H9 (cell line): ENCODE measurements at regions not wholly inside any gene's neighbourhood (a gene's known extent, or its start where the extent isn't known, plus 50 kb on each side); places are given as distances from the start of the nearest gene placed in this dataset.
"Not testable (repeated sequence)": the region's sequence is repeated elsewhere in the genome, so short reads cannot be mapped to it uniquely, and the experiment has no call there.

Experiments used
- DNase-seq: peaks from one replicate; pipeline ENCODE4 v3.0.0-alpha.2; 2017
- H2AFZ ChIP-seq: one replicate; pipeline ENCODE4 v1.6.1; 2013; ENCODE audit warnings: mild to moderate bottlenecking, low read length, control low read depth, moderate library complexity
- H2AK5ac ChIP-seq: 2 replicates; pipeline ENCODE4 v1.6.1; 2013; ENCODE audit warnings: low read length, control low read depth, mixed read lengths; ENCODE audit not compliant: insufficient read length
- H2BK120ac ChIP-seq: one replicate; pipeline ENCODE4 v1.6.1; 2013; ENCODE audit warnings: low read depth, mild to moderate bottlenecking, low read length, control low read depth, inconsistent platforms; ENCODE audit not compliant: poor library complexity, severe bottlenecking
- H2BK12ac ChIP-seq: 2 replicates; pipeline ENCODE4 v1.6.1; 2013; ENCODE audit warnings: low read length, control low read depth, mixed read lengths, low read depth; ENCODE audit not compliant: insufficient read length
- H2BK15ac ChIP-seq: 2 replicates; pipeline ENCODE4 v1.6.1; 2013; ENCODE audit warnings: low read depth, low read length, control low read depth
- H2BK20ac ChIP-seq: one replicate; pipeline ENCODE4 v1.6.1; 2013; ENCODE audit warnings: low read depth, mild to moderate bottlenecking, low read length, control low read depth, inconsistent platforms; ENCODE audit not compliant: poor library complexity, severe bottlenecking
- H2BK5ac ChIP-seq: 2 replicates; pipeline ENCODE4 v1.6.1; 2013; ENCODE audit warnings: low read length, control low read depth, mixed read lengths; ENCODE audit not compliant: insufficient read length
- H3K14ac ChIP-seq: 2 replicates; pipeline ENCODE4 v1.6.1; 2013; ENCODE audit warnings: low read length, control low read depth; ENCODE audit not compliant: insufficient read depth
- H3K18ac ChIP-seq: 2 replicates; pipeline ENCODE4 v1.6.1; 2013; ENCODE audit warnings: low read depth, mild to moderate bottlenecking, mixed read lengths, low read length, control low read depth; ENCODE audit not compliant: insufficient read length
- H3K23ac ChIP-seq: 2 replicates; pipeline ENCODE4 v1.6.1; 2013; ENCODE audit warnings: low read length, control low read depth, mixed read lengths, low read depth; ENCODE audit not compliant: insufficient read length
- H3K23me2 ChIP-seq: 2 replicates; pipeline ENCODE4 v1.6.1; 2013; ENCODE audit warnings: low read depth, mild to moderate bottlenecking, mixed read lengths, low read length, control low read depth; ENCODE audit not compliant: insufficient read length, poor library complexity, severe bottlenecking
- H3K27ac ChIP-seq: 2 replicates; pipeline ENCODE4 v1.5.1; 2013; ENCODE audit warnings: low read length, control low read depth, mixed read lengths, low read depth; ENCODE audit not compliant: insufficient read length
- H3K27me3 ChIP-seq: 2 replicates; pipeline ENCODE4 v1.6.1; 2013; ENCODE audit warnings: low read length, control low read depth, inconsistent platforms; ENCODE audit not compliant: insufficient read depth
- H3K4ac ChIP-seq: 2 replicates; pipeline ENCODE4 v1.6.1; 2013; ENCODE audit warnings: low read depth, mild to moderate bottlenecking, control low read depth, inconsistent platforms, low read length, moderate library complexity
- H3K4me1 ChIP-seq: 2 replicates; pipeline ENCODE4 v1.6.1; 2013; ENCODE audit warnings: low read length, control low read depth, inconsistent platforms; ENCODE audit not compliant: insufficient read depth
- H3K4me2 ChIP-seq: 2 replicates; pipeline ENCODE4 v1.6.1; 2013; ENCODE audit warnings: low read length, control low read depth, mixed read lengths; ENCODE audit not compliant: insufficient read length, insufficient read depth
- H3K56ac ChIP-seq: 2 replicates; pipeline ENCODE4 v1.6.1; 2013; ENCODE audit warnings: low read depth, mild to moderate bottlenecking, mixed read lengths, low read length, control low read depth; ENCODE audit not compliant: insufficient read length
- H3K79me1 ChIP-seq: 2 replicates; pipeline ENCODE4 v1.6.1; 2013; ENCODE audit warnings: low read depth, mild to moderate bottlenecking, moderate library complexity, low read length, control low read depth, inconsistent platforms; ENCODE audit not compliant: insufficient read depth, poor library complexity, severe bottlenecking
- H3K79me2 ChIP-seq: 2 replicates; pipeline ENCODE4 v1.6.1; 2013; ENCODE audit warnings: low read length, control low read depth, inconsistent platforms; ENCODE audit not compliant: insufficient read depth
- H3K9ac ChIP-seq: 2 replicates; pipeline ENCODE4 v1.6.1; 2013; ENCODE audit warnings: low read length, control low read depth, mixed read lengths; ENCODE audit not compliant: insufficient read length; ENCODE audit errors: extremely low read depth
- H3K9me3 ChIP-seq: one replicate; pipeline ENCODE4 v1.6.1; 2013; ENCODE audit warnings: low read depth, low read length, inconsistent platforms; ENCODE audit not compliant: control insufficient read depth
- H3T11ph ChIP-seq: one replicate; pipeline ENCODE4 v1.6.1; 2013; ENCODE audit warnings: mild to moderate bottlenecking, low read length, control low read depth, inconsistent platforms
- H4K20me1 ChIP-seq: one replicate; pipeline ENCODE4 v1.6.1; 2013; ENCODE audit not compliant: control insufficient read depth, insufficient read length, insufficient read depth
- H4K5ac ChIP-seq: 2 replicates; pipeline ENCODE4 v1.6.1; 2013; ENCODE audit warnings: low read depth, mild to moderate bottlenecking, mixed read lengths, low read length, control low read depth; ENCODE audit not compliant: insufficient read length
- H4K8ac ChIP-seq: replicated peaks from 2 replicates; pipeline ENCODE4 v1.6.1; 2013; ENCODE audit warnings: low read length, control low read depth, mixed read lengths, low read depth; ENCODE audit not compliant: insufficient read length
- H4K91ac ChIP-seq: 2 replicates; pipeline ENCODE4 v1.6.1; 2013; ENCODE audit warnings: low read depth, mild to moderate bottlenecking, moderate library complexity, mixed read lengths, low read length, control low read depth; ENCODE audit not compliant: insufficient read length
- H3K27ac Mint-ChIP-seq, 3 experiments: 2 replicates in 2 of 3; 3 replicates in 1 of 3; pipeline ENCODE4 v1.8.0; 2020 to 2021; ENCODE audit warnings: mixed read lengths in 3 of 3, mild to moderate bottlenecking in 1 of 3, moderate library complexity in 1 of 3
- H3K27me3 Mint-ChIP-seq: 2 replicates; pipeline ENCODE4 v1.8.0; 2021; ENCODE audit warnings: low read depth, mild to moderate bottlenecking, moderate library complexity, mixed read lengths
- H3K36me3 Mint-ChIP-seq, 3 experiments: 2 replicates in 2 of 3; 3 replicates in 1 of 3; pipeline ENCODE4 v1.8.0; 2020 to 2021; ENCODE audit warnings: low read depth in 3 of 3, mixed read lengths in 3 of 3; ENCODE audit not compliant: insufficient read depth in 1 of 3
- H3K4me1 Mint-ChIP-seq, 2 experiments: 2 replicates each; pipeline ENCODE4 v1.8.0; 2020; ENCODE audit warnings: mixed read lengths in 2 of 2
- H3K4me3 Mint-ChIP-seq, 2 experiments: 2 replicates in 1 of 2; 3 replicates in 1 of 2; pipeline ENCODE4 v1.8.0; 2020 to 2021; ENCODE audit warnings: mild to moderate bottlenecking in 2 of 2, mixed read lengths in 2 of 2, moderate library complexity in 1 of 2
- H3K9me3 Mint-ChIP-seq, 2 experiments: 2 replicates in 1 of 2; 3 replicates in 1 of 2; pipeline ENCODE4 v1.8.0; 2020; ENCODE audit warnings: mild to moderate bottlenecking in 2 of 2, mixed read lengths in 2 of 2, moderate library complexity in 1 of 2
- WGBS: extraction: QIAGEN DNeasy Blood & Tissue Kit; methylation state at CpG from one replicate; pipeline ENCODE4 v1.1.7; 2013; ENCODE audit warnings: missing lambda C conversion rate, low lambda C conversion rate, mixed read lengths; ENCODE audit not compliant: insufficient read length; ENCODE audit errors: extremely low coverage; 5-methylcytosine and 5-hydroxymethylcytosine counted together
- TF ChIP-seq, protein P1 (sequence below): fragments of 200-600 bp; sonication (generic); conservative IDR thresholded peaks from 3 replicates; pipeline ENCODE4 v1.8.0; 2021; ENCODE audit warnings: antibody characterized with exemption, mild to moderate bottlenecking

DNA sequence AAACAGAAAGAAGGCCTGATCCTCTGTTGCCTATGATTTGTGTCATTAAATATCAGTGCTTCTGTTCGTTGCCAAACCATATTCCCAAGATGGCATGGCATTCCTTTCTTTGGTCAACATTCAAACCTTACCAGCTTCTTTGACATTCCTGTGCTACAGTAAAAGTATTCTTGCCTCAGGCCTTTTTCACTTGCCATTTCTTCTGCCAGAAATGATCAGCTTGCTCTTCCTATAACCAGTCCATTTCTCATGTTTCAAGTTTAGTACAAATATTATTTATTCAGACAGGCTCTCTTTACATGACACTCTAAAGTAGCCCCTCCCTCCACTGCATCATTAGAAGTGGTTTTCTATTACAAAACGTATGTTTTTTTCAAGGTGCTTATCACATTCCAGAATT, 278.3 kb downstream of the KCNJ2 start:
- no CpG with 5 or more reads among the region's 2 CpGs for WGBS
- H3T11ph ChIP-seq = no peak overlapping the region
- no peak overlapping the region for H3K18ac ChIP-seq
- H3K23ac ChIP-seq = no peak overlapping the region
- H3K4me1 ChIP-seq = no peaks in the 10 kb centered on the region
- H3K14ac ChIP-seq = no peak overlapping the region
- no peaks in the 10 kb centered on the region for H4K20me1 ChIP-seq
- TF ChIP-seq, protein P1, sequence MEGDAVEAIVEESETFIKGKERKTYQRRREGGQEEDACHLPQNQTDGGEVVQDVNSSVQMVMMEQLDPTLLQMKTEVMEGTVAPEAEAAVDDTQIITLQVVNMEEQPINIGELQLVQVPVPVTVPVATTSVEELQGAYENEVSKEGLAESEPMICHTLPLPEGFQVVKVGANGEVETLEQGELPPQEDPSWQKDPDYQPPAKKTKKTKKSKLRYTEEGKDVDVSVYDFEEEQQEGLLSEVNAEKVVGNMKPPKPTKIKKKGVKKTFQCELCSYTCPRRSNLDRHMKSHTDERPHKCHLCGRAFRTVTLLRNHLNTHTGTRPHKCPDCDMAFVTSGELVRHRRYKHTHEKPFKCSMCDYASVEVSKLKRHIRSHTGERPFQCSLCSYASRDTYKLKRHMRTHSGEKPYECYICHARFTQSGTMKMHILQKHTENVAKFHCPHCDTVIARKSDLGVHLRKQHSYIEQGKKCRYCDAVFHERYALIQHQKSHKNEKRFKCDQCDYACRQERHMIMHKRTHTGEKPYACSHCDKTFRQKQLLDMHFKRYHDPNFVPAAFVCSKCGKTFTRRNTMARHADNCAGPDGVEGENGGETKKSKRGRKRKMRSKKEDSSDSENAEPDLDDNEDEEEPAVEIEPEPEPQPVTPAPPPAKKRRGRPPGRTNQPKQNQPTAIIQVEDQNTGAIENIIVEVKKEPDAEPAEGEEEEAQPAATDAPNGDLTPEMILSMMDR = no peak
- no peak overlapping the region for H3K9ac ChIP-seq
- no peak overlapping the region for H3K4me2 ChIP-seq
- H3K79me1 ChIP-seq = no peaks in the 10 kb centered on the region
- H3K56ac ChIP-seq = no peak overlapping the region
- H3K9me3 ChIP-seq = no peaks in the 10 kb centered on the region
- no peaks in the 10 kb centered on the region for H3K27me3 ChIP-seq
- peaks cover 0 to 11% (median 0%) of the 10 kb centered on the region in 3 experiments; a peak in 2 of 7 replicates for H3K36me3 Mint-ChIP-seq
- H3K4ac ChIP-seq = no peak overlapping the region
- H2AK5ac ChIP-seq = no peak overlapping the region
- no peak overlapping the region for H2AFZ ChIP-seq
- H2BK120ac ChIP-seq = no peak overlapping the region
- H2BK12ac ChIP-seq = no peak overlapping the region
- H3K23me2 ChIP-seq = no peaks in the 10 kb centered on the region
- H3K27me3 Mint-ChIP-seq = no peaks in the 10 kb centered on the region
- H4K5ac ChIP-seq = no peak overlapping the region
- no peak overlapping the region for H3K27ac ChIP-seq
- no peak overlapping the region for H4K91ac ChIP-seq
- H4K8ac ChIP-seq = no peak overlapping the region
- H3K4me1 Mint-ChIP-seq = peaks cover 3 to 8% of the 10 kb centered on the region in 2 experiments
- no peak overlapping the region for H2BK20ac ChIP-seq
- no peak for DNase-seq
- no peaks in the 10 kb centered on the region for H3K79me2 ChIP-seq
- H3K4me3 Mint-ChIP-seq = no peak overlapping the region
- no peak overlapping the region for H2BK5ac ChIP-seq
- no peak overlapping the region for H2BK15ac ChIP-seq
- H3K27ac Mint-ChIP-seq = no peak overlapping the region; a peak in 1 of 7 replicates
- H3K9me3 Mint-ChIP-seq = peaks cover 9 to 13% of the 10 kb centered on the region in 2 experiments; a peak in 3 of 5 replicates

DNA sequence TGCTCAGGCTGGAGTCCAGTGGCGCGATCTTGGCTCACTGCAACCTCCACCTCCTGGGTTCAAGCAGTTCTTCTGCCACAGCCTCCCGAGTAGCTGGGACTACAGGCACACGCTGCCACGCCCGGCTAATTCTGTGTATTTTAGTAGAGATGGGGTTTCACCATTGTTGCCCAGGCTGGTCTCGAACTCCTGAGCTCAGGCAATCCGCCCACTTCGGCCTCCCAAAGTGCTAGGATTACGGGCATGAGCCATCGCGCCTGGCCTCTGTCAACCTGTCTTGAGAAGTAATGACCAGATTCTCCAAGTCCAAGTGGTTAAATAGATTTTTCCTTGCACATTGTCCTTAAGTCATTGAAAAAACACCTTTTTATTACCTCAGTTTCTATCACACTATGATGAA, 283.7 kb downstream of the KCNJ2 start:
- not testable (repeated sequence) for H2BK12ac ChIP-seq, H3K56ac ChIP-seq, H3K27me3 ChIP-seq, H3K9me3 ChIP-seq, H2BK15ac ChIP-seq, H3K4me1 Mint-ChIP-seq, H3K4me3 Mint-ChIP-seq, H3K23ac ChIP-seq, H4K91ac ChIP-seq, H2BK120ac ChIP-seq, H4K5ac ChIP-seq, H3K27me3 Mint-ChIP-seq, H4K8ac ChIP-seq, H3K9ac ChIP-seq, H3K23me2 ChIP-seq, H2BK5ac ChIP-seq, H3T11ph ChIP-seq, H3K79me2 ChIP-seq, H3K4ac ChIP-seq, H2AK5ac ChIP-seq, H3K27ac ChIP-seq, H3K36me3 Mint-ChIP-seq, DNase-seq, H3K79me1 ChIP-seq, H2AFZ ChIP-seq, H3K14ac ChIP-seq, H3K4me1 ChIP-seq, H3K27ac Mint-ChIP-seq, H4K20me1 ChIP-seq, H2BK20ac ChIP-seq, H3K4me2 ChIP-seq, H3K9me3 Mint-ChIP-seq, H3K18ac ChIP-seq
- WGBS = no CpG with 5 or more reads among the region's 12 CpGs
